ENCODE measurements at regions not wholly inside any gene's neighbourhood (a gene's known extent, or its start where the extent isn't known, plus 50 kb on each side); places are given as distances from the start of the nearest gene placed in this dataset.

GRCh38 chr4:169869490-169869889 is 111.7 kb upstream of the HPF1 start:
- Histone ChIP-seq H3K18ac (ENCODE audit: extremely low read depth, low read length) (no peak overlapping the region), H2BK20ac (ENCODE audit: low read length) (no peak overlapping the region), H3K23me2 (ENCODE audit: low read depth, low read length) (no peaks in the 10 kb centered on the region), H4K8ac (ENCODE audit: extremely low read depth, insufficient read depth, low read length) (no peak overlapping the region), H3K9ac (replicated peaks in 1 of 4; ENCODE audit: extremely low read depth in 1 of 4, low read depth in 3 of 4, low read length in 3 of 4) (no peak overlapping the region), H2AFZ (ENCODE audit: low read length) (no peak overlapping the region), H2BK5ac (ENCODE audit: low read depth, low read length) (no peak overlapping the region), H2BK12ac (ENCODE audit: low read depth, low read length) (no peak overlapping the region), H2BK15ac (ENCODE audit: low read length) (no peak overlapping the region), H4K20me1 (replicated peaks in 1 of 2; ENCODE audit: control insufficient read depth in 1 of 2, insufficient read depth in 2 of 2, low read length in 2 of 2) (no peaks in the 10 kb centered on the region), H3K56ac (replicated peaks; ENCODE audit: insufficient read length, low read depth, low read length) (no peak overlapping the region), H3K4me2 (ENCODE audit: insufficient read depth in 1 of 2, low read depth in 2 of 2, low read length in 2 of 2) (no peak overlapping the region), H3K9me3 (ENCODE audit: insufficient read depth in 2 of 2, low read depth in 1 of 2, low read length in 1 of 2) (no peaks in the 10 kb centered on the region), H3K79me2 (ENCODE audit: control insufficient read depth in 1 of 2, insufficient read depth in 2 of 2, low read length in 2 of 2) (no peaks in the 10 kb centered on the region), H3K79me1 (ENCODE audit: low read depth, low read length) (no peaks in the 10 kb centered on the region), H4K91ac (replicated peaks; ENCODE audit: insufficient read length, low read length) (no peak overlapping the region), H3K14ac (ENCODE audit: insufficient read length) (no peak overlapping the region), H4K5ac (ENCODE audit: insufficient read length, low read depth, low read length) (no peak overlapping the region), H3K4me1 (replicated peaks in 1 of 4; ENCODE audit: control insufficient read depth in 3 of 4, insufficient read depth in 4 of 4, low read length in 3 of 4) (no peaks in the 10 kb centered on the region), H3K4me3 (ENCODE audit: extremely low read depth in 1 of 4, insufficient read depth in 2 of 4, low read depth in 3 of 4, low read length in 4 of 4) (no peak overlapping the region), H3K23ac (ENCODE audit: insufficient read length) (no peak overlapping the region), H3K27ac (ENCODE audit: low read depth, low read length) (no peak overlapping the region), H3K4ac (replicated peaks; ENCODE audit: insufficient read length, low read depth, low read length) (no peak overlapping the region), H3K27me3 (replicated peaks in 1 of 4; ENCODE audit: control insufficient read depth in 3 of 4, extremely low read depth in 1 of 4, insufficient read depth in 3 of 4, low read length in 3 of 4) (no peaks in the 10 kb centered on the region), H2AK5ac (ENCODE audit: low read depth, low read length) (no peak overlapping the region), H3K36me3 (ENCODE audit: control insufficient read depth in 2 of 4, insufficient read depth in 4 of 4, low read length in 3 of 4) (no peaks in the 10 kb centered on the region), H2BK120ac (replicated peaks; ENCODE audit: low read depth, low read length) (no peak overlapping the region)
- CTCF ChIA-PET (ENCODE audit: partially characterized antibody), result no interaction called here
- 90% methylated on average over 5 of the region's 5 CpGs; no CpG with 5 or more reads in 1 of the 2 experiments for WGBS, 2 experiments (ENCODE audit: extremely low coverage in 1 of 2, insufficient coverage in 1 of 2, insufficient read length in 1 of 2, insufficient replicate concordance in 2 of 2, low coverage in 1 of 2, low lambda C conversion rate in 2 of 2, missing lambda C conversion rate in 1 of 2)
- TF ChIP-seq NANOG (IDR thresholded peaks at IDR 0.05; ENCODE audit: insufficient read depth, low read depth, low read length, poor library complexity, severe bottlenecking), result no peak
- TF ChIP-seq USF2 (IDR thresholded peaks at IDR 0.05; ENCODE audit: low read length), result no peak
- TF ChIP-seq EP300 (IDR thresholded peaks at IDR 0.05; ENCODE audit: borderline replicate concordance in 1 of 2, low read depth in 2 of 2, low read length in 2 of 2), result no peak
- no peak for TF ChIP-seq POLR2A (IDR thresholded peaks at IDR 0.05; ENCODE audit: control extremely low read depth in 1 of 2, low read depth in 2 of 2, low read length in 2 of 2)
- no peak for TF ChIP-seq TAF7 (optimal IDR thresholded peaks at IDR 0.05; ENCODE audit: borderline replicate concordance, low read depth, low read length)
- TF ChIP-seq TAF1 (IDR thresholded peaks at IDR 0.05; ENCODE audit: low read depth, low read length), result no peak
- no peak for TF ChIP-seq CBX8 (IDR thresholded peaks at IDR 0.05; ENCODE audit: borderline replicate concordance, low read depth, low read length)
- TF ChIP-seq CHD1 (IDR thresholded peaks at IDR 0.05; ENCODE audit: low read depth, low read length), result no peak
- TF ChIP-seq CTBP2 (IDR thresholded peaks at IDR 0.05; ENCODE audit: borderline replicate concordance, insufficient read depth, insufficient read length, low read length), result no peak
- TF ChIP-seq JUN (IDR thresholded peaks at IDR 0.05; ENCODE audit: low read depth, low read length), result no peak
- TF ChIP-seq RXRA (IDR thresholded peaks at IDR 0.05; ENCODE audit: insufficient read depth, low read depth, low read length), result no peak
- no peak for TF ChIP-seq KDM5A (IDR thresholded peaks at IDR 0.05; ENCODE audit: low read length)
- no peak for TF ChIP-seq SRF (IDR thresholded peaks at IDR 0.05; ENCODE audit: low read depth, low read length)
- FAIRE-seq (no peak), DNase-seq (ENCODE audit: low read depth in 1 of 2, low spot score in 2 of 2) (no peak)
- POLR2A ChIA-PET (ENCODE audit: partially characterized antibody), result no interaction called here

All from H1 (cell line).